ENCODE measurements at regions not wholly inside any gene's neighbourhood (a gene's known extent, or its start where the extent isn't known, plus 50 kb on each side); places are given as distances from the start of the nearest gene placed in this dataset.
"Not testable (repeated sequence)": the region's sequence is repeated elsewhere in the genome, so short reads cannot be mapped to it uniquely, and the experiment has no call there.

- DNase-seq (ENCODE audit: low read depth): no peak
These were observed 265.7 kb downstream of the SHOX start for GRCh38 chrX:896256-896655.

GRCh38 chrX:889966-890651 lies 259.5 kb downstream of the SHOX start:
- DNase-seq (ENCODE audit: low read depth): no peak

- not testable (repeated sequence) for DNase-seq (ENCODE audit: low read depth)
These were observed 257.1 kb downstream of the SHOX start for GRCh38 chrX:887724-888123.

- no peak for DNase-seq (ENCODE audit: low read depth)
These were observed 253.0 kb downstream of the SHOX start for GRCh38 chrX:883588-883987.

- DNase-seq (ENCODE audit: low read depth): not testable (repeated sequence)
These were observed 249.4 kb downstream of the SHOX start for GRCh38 chrX:879756-880698.

- no peak for DNase-seq (ENCODE audit: low read depth)
These were observed 243.5 kb downstream of the SHOX start for GRCh38 chrX:874061-874460.

- no peak for DNase-seq (ENCODE audit: low read depth)
These were observed 242.4 kb downstream of the SHOX start for GRCh38 chrX:873016-873415.

- DNase-seq (ENCODE audit: low read depth): no peak
These were observed 241.5 kb downstream of the SHOX start for GRCh38 chrX:872090-872489.

- DNase-seq (ENCODE audit: low read depth): no peak
These were observed 241.0 kb downstream of the SHOX start for GRCh38 chrX:871626-872025.

- no peak for DNase-seq (ENCODE audit: low read depth)
These were observed 237.5 kb downstream of the SHOX start for GRCh38 chrX:867966-868647.

GRCh38 chrX:867502-867901 lies 236.9 kb downstream of the SHOX start:
- DNase-seq (ENCODE audit: low read depth): no peak

- DNase-seq (ENCODE audit: low read depth): no peak
These were observed 235.9 kb downstream of the SHOX start for GRCh38 chrX:866441-866990.

- no peak for DNase-seq (ENCODE audit: low read depth)
These were observed 234.8 kb downstream of the SHOX start for GRCh38 chrX:865422-865821.

- DNase-seq (ENCODE audit: low read depth): no peak
These were observed 231.3 kb downstream of the SHOX start for GRCh38 chrX:861921-862320.

GRCh38 chrX:861340-861890 lies 230.8 kb downstream of the SHOX start:
- no peak for DNase-seq (ENCODE audit: low read depth)

GRCh38 chrX:859329-859728 lies 228.7 kb downstream of the SHOX start:
- no peak for DNase-seq (ENCODE audit: low read depth)

GRCh38 chrX:858542-859078 lies 228.0 kb downstream of the SHOX start:
- no peak for DNase-seq (ENCODE audit: low read depth)

GRCh38 chrX:857376-857775 lies 226.8 kb downstream of the SHOX start:
- no peak for DNase-seq (ENCODE audit: low read depth)

- no peak for DNase-seq (ENCODE audit: low read depth)
These were observed 226.1 kb downstream of the SHOX start for GRCh38 chrX:856566-857290.

GRCh38 chrX:853304-853703 lies 222.7 kb downstream of the SHOX start:
- DNase-seq (ENCODE audit: low read depth): no peak

- no peak for DNase-seq (ENCODE audit: low read depth)
These were observed 219.9 kb downstream of the SHOX start for GRCh38 chrX:850471-850916.

Measured in HS-27A (cell line).